Dedifferentiated amniotic fluid mesenchymal stem cell (primary cell): ENCODE measurements at regions not wholly inside any gene's neighbourhood (a gene's known extent, or its start where the extent isn't known, plus 50 kb on each side); places are given as distances from the start of the nearest gene placed in this dataset.
"Not testable (repeated sequence)": the region's sequence is repeated elsewhere in the genome, so short reads cannot be mapped to it uniquely, and the experiment has no call there.

ENCODE experiments used
- DNase-seq: peaks from one replicate; pipeline ENCODE4 v3.0.0-alpha.2; 2016; ENCODE audit errors: extremely low spot score

- DNase-seq, result no peak
Measured at GRCh38 chr2:167794554-167795255, 452.7 kb downstream of the STK39 start.

- DNase-seq, result no peak
Measured at GRCh38 chr2:167793725-167794124, 453.7 kb downstream of the STK39 start.

- no peak for DNase-seq
Measured at GRCh38 chr2:167792126-167792525, 455.3 kb downstream of the STK39 start.

- no peak for DNase-seq
Measured at GRCh38 chr2:167790781-167791450, 456.5 kb downstream of the STK39 start.

- DNase-seq, result no peak
Measured at GRCh38 chr2:167790189-167790588, 457.2 kb downstream of the STK39 start.

- no peak for DNase-seq
Measured at GRCh38 chr2:167787562-167787961, 459.8 kb downstream of the STK39 start.

GRCh38 chr2:167787021-167787420 lies 460.4 kb downstream of the STK39 start:
- no peak for DNase-seq

GRCh38 chr2:167785606-167786216 lies 461.7 kb downstream of the STK39 start:
- DNase-seq, result no peak

GRCh38 chr2:167784084-167784425 lies 463.3 kb downstream of the STK39 start:
- DNase-seq, result no peak

- DNase-seq, result no peak
Measured at GRCh38 chr2:167783261-167784083, 463.9 kb downstream of the STK39 start.

- DNase-seq, result not testable (repeated sequence)
Measured at GRCh38 chr2:167781629-167782028, 465.8 kb downstream of the STK39 start.

GRCh38 chr2:167776359-167776758 lies 471.0 kb downstream of the STK39 start:
- DNase-seq, result no peak

- DNase-seq, result no peak
Measured at GRCh38 chr2:167771628-167772027, 475.8 kb downstream of the STK39 start.

GRCh38 chr2:167769020-167769419 lies 478.4 kb downstream of the STK39 start:
- DNase-seq, result no peak

GRCh38 chr2:167767830-167768229 lies 479.6 kb downstream of the STK39 start:
- no peak for DNase-seq

- no peak for DNase-seq
Measured at GRCh38 chr2:167764772-167765341, 482.5 kb downstream of the STK39 start.

- no peak for DNase-seq
Measured at GRCh38 chr2:167761465-167762136, 485.8 kb downstream of the STK39 start.

GRCh38 chr2:167759531-167759930 lies 487.9 kb downstream of the STK39 start:
- DNase-seq, result no peak

GRCh38 chr2:167758292-167758691 lies 489.1 kb downstream of the STK39 start:
- no peak for DNase-seq

GRCh38 chr2:167756446-167756845 lies 490.9 kb downstream of the STK39 start:
- DNase-seq, result no peak

GRCh38 chr2:167753142-167753541 lies 494.3 kb downstream of the STK39 start:
- no peak for DNase-seq
